Kidney epithelial cell (primary cell): ENCODE measurements at regions not wholly inside any gene's neighbourhood (a gene's known extent, or its start where the extent isn't known, plus 50 kb on each side); places are given as distances from the start of the nearest gene placed in this dataset.

Experiments used
- DNase-seq: peaks from one replicate; pipeline ENCODE4 v3.0.0-alpha.2; 2010; ENCODE audit warnings: low read depth
- H3K27me3 ChIP-seq: 2 replicates; pipeline ENCODE4 v1.6.0; 2011; ENCODE audit warnings: low read length; ENCODE audit not compliant: control insufficient read depth, insufficient read depth
- H3K36me3 ChIP-seq: 2 replicates; pipeline ENCODE4 v1.5.1; 2011; ENCODE audit warnings: low read length; ENCODE audit not compliant: control insufficient read depth, insufficient read depth
- H3K4me3 ChIP-seq: 2 replicates; pipeline ENCODE4 v1.5.1; 2011; ENCODE audit warnings: low read depth, mild to moderate bottlenecking, control low read depth, low read length
- TF ChIP-seq, protein P1 (sequence below): IDR thresholded peaks from 2 replicates; pipeline ENCODE4 v1.5.1; 2011; ENCODE audit warnings: mild to moderate bottlenecking, moderate library complexity, low read length, control low read depth, inconsistent platforms; ENCODE audit not compliant: insufficient read depth, poor library complexity, severe bottlenecking

- Histone ChIP-seq H3K27me3 (no peaks in the 10 kb centered on the region), H3K36me3 (no peaks in the 10 kb centered on the region), H3K4me3 (no peak overlapping the region)
- DNase-seq: no peak
- TF ChIP-seq, protein P1, sequence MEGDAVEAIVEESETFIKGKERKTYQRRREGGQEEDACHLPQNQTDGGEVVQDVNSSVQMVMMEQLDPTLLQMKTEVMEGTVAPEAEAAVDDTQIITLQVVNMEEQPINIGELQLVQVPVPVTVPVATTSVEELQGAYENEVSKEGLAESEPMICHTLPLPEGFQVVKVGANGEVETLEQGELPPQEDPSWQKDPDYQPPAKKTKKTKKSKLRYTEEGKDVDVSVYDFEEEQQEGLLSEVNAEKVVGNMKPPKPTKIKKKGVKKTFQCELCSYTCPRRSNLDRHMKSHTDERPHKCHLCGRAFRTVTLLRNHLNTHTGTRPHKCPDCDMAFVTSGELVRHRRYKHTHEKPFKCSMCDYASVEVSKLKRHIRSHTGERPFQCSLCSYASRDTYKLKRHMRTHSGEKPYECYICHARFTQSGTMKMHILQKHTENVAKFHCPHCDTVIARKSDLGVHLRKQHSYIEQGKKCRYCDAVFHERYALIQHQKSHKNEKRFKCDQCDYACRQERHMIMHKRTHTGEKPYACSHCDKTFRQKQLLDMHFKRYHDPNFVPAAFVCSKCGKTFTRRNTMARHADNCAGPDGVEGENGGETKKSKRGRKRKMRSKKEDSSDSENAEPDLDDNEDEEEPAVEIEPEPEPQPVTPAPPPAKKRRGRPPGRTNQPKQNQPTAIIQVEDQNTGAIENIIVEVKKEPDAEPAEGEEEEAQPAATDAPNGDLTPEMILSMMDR: no peak
Measured at GRCh38 chr5:2575292-2575691, 176.2 kb downstream of the IRX2 start.

DNA sequence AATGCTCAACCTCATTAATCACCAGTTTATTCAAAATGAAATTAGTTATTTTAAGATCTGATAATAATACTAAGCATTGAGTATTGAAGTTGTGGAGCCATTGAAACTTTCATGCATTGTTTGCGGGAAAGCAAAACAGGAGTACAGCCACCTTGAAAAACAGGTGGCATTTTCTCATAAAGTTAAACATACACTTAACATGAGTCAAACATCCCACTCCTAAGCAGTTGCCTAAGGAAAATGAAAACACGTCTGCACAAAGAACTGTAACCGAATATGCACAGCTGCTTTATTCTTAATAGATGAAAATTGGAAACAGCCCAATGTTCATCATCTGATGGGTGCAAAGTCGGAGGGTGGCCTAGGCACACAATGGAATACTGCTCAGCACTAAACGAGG lies 177.3 kb downstream of the IRX2 start:
- Histone ChIP-seq H3K27me3 (no peaks in the 10 kb centered on the region), H3K4me3 (no peak overlapping the region), H3K36me3 (no peaks in the 10 kb centered on the region)
- no peak for DNase-seq
- TF ChIP-seq, protein P1: no peak

DNA sequence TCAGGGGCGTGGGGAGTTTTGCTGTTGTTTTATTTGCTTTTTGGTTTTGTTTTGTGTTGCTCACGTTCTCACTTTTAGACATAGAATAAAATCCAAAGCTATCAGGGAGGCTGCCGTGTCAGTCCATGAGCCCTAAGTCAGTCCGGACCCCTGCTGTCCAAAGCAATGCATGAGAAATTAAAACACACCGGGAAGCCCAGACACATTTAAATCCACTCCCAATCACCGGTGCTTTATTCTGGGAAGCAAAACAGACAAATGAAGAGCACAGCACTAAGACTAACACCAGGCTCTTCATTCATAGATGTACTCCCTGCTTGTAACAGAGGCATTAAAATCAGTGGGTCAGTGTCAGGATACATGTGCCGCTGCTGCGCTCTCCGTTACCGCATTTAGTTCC lies 180.9 kb downstream of the IRX2 start:
- TF ChIP-seq, protein P1: no peak
- no peak overlapping the region for H3K4me3 ChIP-seq
- H3K27me3 ChIP-seq: no peaks in the 10 kb centered on the region
- DNase-seq: no peak
- H3K36me3 ChIP-seq: no peaks in the 10 kb centered on the region

GRCh38 chr5:2569774-2570542 lies 181.5 kb downstream of the IRX2 start:
- TF ChIP-seq, protein P1: no peak
- Histone ChIP-seq H3K4me3 (no peak overlapping the region), H3K36me3 (no peaks in the 10 kb centered on the region), H3K27me3 (no peaks in the 10 kb centered on the region)
- no peak for DNase-seq

DNA sequence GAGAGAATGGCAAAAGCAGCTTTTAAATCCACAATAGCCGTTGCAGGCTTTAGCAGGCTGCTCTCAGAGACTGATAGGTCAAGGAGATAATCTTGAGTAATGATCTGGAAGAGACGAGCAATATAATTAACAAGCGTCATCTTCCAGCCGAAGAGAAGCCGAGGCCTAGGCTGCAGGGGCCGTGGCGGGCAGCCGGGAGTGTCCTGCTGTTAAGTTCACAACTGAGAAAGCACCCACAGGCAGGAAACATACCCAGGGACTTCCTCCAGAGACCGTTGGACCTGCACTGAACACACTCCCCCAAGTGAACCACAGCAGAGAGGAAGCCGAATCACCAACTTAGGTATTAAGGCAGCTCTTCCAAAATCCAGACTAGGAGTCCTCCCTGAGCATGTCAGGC lies 182.3 kb downstream of the IRX2 start:
- no peak for DNase-seq
- Histone ChIP-seq H3K36me3 (no peaks in the 10 kb centered on the region), H3K4me3 (no peak overlapping the region), H3K27me3 (no peaks in the 10 kb centered on the region)
- TF ChIP-seq, protein P1: no peak

DNA sequence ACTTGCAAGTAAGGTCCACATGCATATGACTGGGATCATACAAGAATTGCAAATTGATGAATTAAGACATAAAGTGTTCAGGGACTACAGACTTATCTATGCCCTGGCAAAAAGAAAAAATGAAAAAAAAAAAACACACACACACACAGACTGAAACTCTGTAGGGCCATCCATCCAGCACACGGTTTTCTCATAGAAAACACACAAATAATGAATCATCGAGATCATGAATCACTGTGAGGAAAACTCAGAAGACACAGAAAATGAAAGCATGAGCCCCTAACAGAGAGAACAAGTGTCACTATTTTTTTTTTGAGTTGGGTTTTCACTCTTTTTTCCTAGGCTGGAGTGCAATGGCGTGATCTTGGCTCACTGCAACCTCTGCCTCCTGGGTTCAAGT lies 185.2 kb downstream of the IRX2 start:
- H3K4me3 ChIP-seq: no peak overlapping the region
- H3K36me3 ChIP-seq: no peaks in the 10 kb centered on the region
- TF ChIP-seq, protein P1: no peak
- H3K27me3 ChIP-seq: no peaks in the 10 kb centered on the region
- DNase-seq: no peak
